Activated CD8-positive, alpha-beta memory T cell treated with anti-CD3 and anti-CD28 coated beads for 48 hours (primary cell): ENCODE measurements at regions not wholly inside any gene's neighbourhood (a gene's known extent, or its start where the extent isn't known, plus 50 kb on each side); places are given as distances from the start of the nearest gene placed in this dataset.

Experiments
- DNase-seq, 3 experiments: peaks; one replicate each; pipeline ENCODE4 v3.0.0-alpha.2; 2020; ENCODE audit warnings: low read depth in 2 of 3, low spot score in 2 of 3

GRCh38 chr2:195413422-195413821, 243.6 kb upstream of the SLC39A10 start:
- no peak for DNase-seq

- no peak for DNase-seq
Measured at GRCh38 chr2:195411219-195411687, 245.8 kb upstream of the SLC39A10 start.

- no peak for DNase-seq
Measured at GRCh38 chr2:195410074-195410671, 246.9 kb upstream of the SLC39A10 start.

GRCh38 chr2:195408811-195409210, 248.2 kb upstream of the SLC39A10 start:
- DNase-seq, result no peak

- DNase-seq, result no peak
Measured at GRCh38 chr2:195408196-195408595, 248.8 kb upstream of the SLC39A10 start.

GRCh38 chr2:195407783-195408182, 249.2 kb upstream of the SLC39A10 start:
- no peak for DNase-seq

GRCh38 chr2:195406886-195407603, 250.0 kb upstream of the SLC39A10 start:
- DNase-seq, result no peak

GRCh38 chr2:195404651-195405050, 252.4 kb upstream of the SLC39A10 start:
- DNase-seq, result no peak

- DNase-seq, result no peak
Measured at GRCh38 chr2:195396479-195396878, 260.5 kb upstream of the SLC39A10 start.

- no peak for DNase-seq
Measured at GRCh38 chr2:195395362-195395761, 261.7 kb upstream of the SLC39A10 start.

- DNase-seq, result no peak
Measured at GRCh38 chr2:195392446-195393336, 264.3 kb upstream of the SLC39A10 start.

GRCh38 chr2:195390686-195391321, 266.2 kb upstream of the SLC39A10 start:
- DNase-seq, result no peak

GRCh38 chr2:195388028-195388427, 269.0 kb upstream of the SLC39A10 start:
- no peak for DNase-seq

GRCh38 chr2:195382186-195382585, 274.8 kb upstream of the SLC39A10 start:
- DNase-seq, result no peak

GRCh38 chr2:195370167-195370943, 286.7 kb upstream of the SLC39A10 start:
- DNase-seq, result no peak

- DNase-seq, result no peak
Measured at GRCh38 chr2:195369218-195369587, 287.8 kb upstream of the SLC39A10 start.

- no peak for DNase-seq
Measured at GRCh38 chr2:195368249-195369217, 288.5 kb upstream of the SLC39A10 start.

GRCh38 chr2:195367809-195368208, 289.2 kb upstream of the SLC39A10 start:
- no peak for DNase-seq
